OCI-LY7 (cell line): ENCODE measurements at regions not wholly inside any gene's neighbourhood (a gene's known extent, or its start where the extent isn't known, plus 50 kb on each side); places are given as distances from the start of the nearest gene placed in this dataset.

ENCODE experiments used
- BruUV-seq: library from RNA; stranded (reverse); fragments of 400-500 nt; replicated peaks from 2 replicates; lab custom pipeline; 2021; lab: Mats Ljungman, UMichigan
- CTCF ChIA-PET: fragments of 300-600 bp; sonication (Branson Sonifier 250); formaldehyde crosslinking; loops from one replicate; lab custom pipeline; 2022; ENCODE audit warnings: antibody characterized with exemption; ENCODE audit not compliant: unreplicated experiment; lab: Charles Lee
- POLR2A ChIA-PET: fragments of 300-600 bp; sonication (Branson Sonifier 250); formaldehyde crosslinking; loops from one replicate; lab custom pipeline; 2022; ENCODE audit warnings: antibody characterized with exemption; lab: Charles Lee
- DNase-seq: peaks from one replicate; pipeline ENCODE4 v3.0.0-alpha.2; 2015; ENCODE audit warnings: low spot score
- H2AFZ ChIP-seq: fragments of 200-600 bp; sonication (generic), shearing (Covaris generic); 2 replicates; pipeline ENCODE4 v1.6.1; 2014; ENCODE audit warnings: mild to moderate bottlenecking, antibody characterized with exemption, low read length, moderate library complexity
- H3K27ac ChIP-seq: fragments of 200-600 bp; sonication (generic); 2 replicates; pipeline ENCODE4 v1.5.1; 2014; ENCODE audit warnings: mixed run types, low read depth, mild to moderate bottlenecking, moderate library complexity, low read length, inconsistent platforms; ENCODE audit not compliant: poor library complexity, severe bottlenecking
- H3K36me3 ChIP-seq: fragments of 200-600 bp; sonication (generic); 2 replicates; pipeline ENCODE4 v1.6.1; 2014; ENCODE audit warnings: mild to moderate bottlenecking, antibody characterized with exemption, low read length, moderate library complexity, mixed read lengths; ENCODE audit not compliant: insufficient read depth
- H3K4me1 ChIP-seq: fragments of 200-600 bp; sonication (generic); 2 replicates; pipeline ENCODE4 v1.5.1; 2014; ENCODE audit warnings: mild to moderate bottlenecking, low read length; ENCODE audit not compliant: insufficient read depth, poor library complexity, severe bottlenecking
- H3K4me2 ChIP-seq: fragments of 200-600 bp; sonication (generic); 2 replicates; pipeline ENCODE4 v1.6.1; 2014; ENCODE audit warnings: mild to moderate bottlenecking, low read length
- H3K4me3 ChIP-seq: fragments of 200-600 bp; sonication (generic); 2 replicates; pipeline ENCODE4 v1.5.1; 2014; ENCODE audit warnings: mild to moderate bottlenecking, low read depth, low read length; ENCODE audit not compliant: poor library complexity, severe bottlenecking
- H3K79me2 ChIP-seq: fragments of 200-600 bp; sonication (generic); 2 replicates; pipeline ENCODE4 v1.6.1; 2016; ENCODE audit warnings: low read depth, mild to moderate bottlenecking, low read length, moderate library complexity, mixed read lengths; ENCODE audit not compliant: insufficient read depth
- H3K9me2 ChIP-seq: fragments of 200-600 bp; sonication (generic); 2 replicates; pipeline ENCODE4 v1.6.1; 2016; ENCODE audit warnings: mild to moderate bottlenecking, low read length, mixed read lengths; ENCODE audit not compliant: insufficient read depth
- H3K9me3 ChIP-seq: fragments of 200-600 bp; sonication (generic); 2 replicates; pipeline ENCODE4 v1.6.1; 2014; ENCODE audit warnings: mild to moderate bottlenecking, mixed run types, low read length, mixed read lengths
- H4K20me1 ChIP-seq: fragments of 200-600 bp; sonication (generic); 2 replicates; pipeline ENCODE4 v1.6.1; 2014; ENCODE audit warnings: mild to moderate bottlenecking, antibody characterized with exemption, low read length, moderate library complexity, mixed read lengths; ENCODE audit not compliant: insufficient read depth
- CTCF ChIP-seq: fragments of 200-600 bp; sonication (generic); conservative IDR thresholded peaks from 2 replicates; pipeline ENCODE4 v1.5.1; 2014; ENCODE audit warnings: mild to moderate bottlenecking, antibody characterized with exemption, low read length, moderate library complexity, mixed read lengths
- EZH2phosphoT487 ChIP-seq: fragments of 200-600 bp; sonication (generic); IDR thresholded peaks from 2 replicates; pipeline ENCODE4 v1.6.1; 2018; ENCODE audit warnings: low read depth, borderline replicate concordance, mild to moderate bottlenecking, mixed run types, antibody characterized with exemption, low read length, moderate library complexity, mixed read lengths
- intact Hi-C: fragments of 100-400 bp; cut with micrococcal nuclease; formaldehyde crosslinking; loops from one replicate; pipeline ENCODE4 v1.10.0; 2022; ENCODE audit not compliant: unreplicated experiment

- H3K79me2 ChIP-seq = no peaks in the 10 kb centered on the region
- no peaks in the 10 kb centered on the region for H3K9me3 ChIP-seq
- no peaks in the 10 kb centered on the region for H3K9me2 ChIP-seq
- H3K36me3 ChIP-seq = no peaks in the 10 kb centered on the region
- no peak overlapping the region for H3K4me3 ChIP-seq
- BruUV-seq = no TSS peak
- ChIA-PET POLR2A (no interaction called here), CTCF (no interaction called here)
- H2AFZ ChIP-seq = no peak overlapping the region
- intact Hi-C loops = no loop called here
- no peaks in the 10 kb centered on the region for H3K4me1 ChIP-seq
- no peak overlapping the region for H3K27ac ChIP-seq
- TF ChIP-seq CTCF = no peak
- TF ChIP-seq EZH2phosphoT487 = no peak
- no peak overlapping the region for H3K4me2 ChIP-seq
- no peak for DNase-seq
- H4K20me1 ChIP-seq = no peaks in the 10 kb centered on the region
Measured at GRCh38 chr13:107960301-107960700, 255.0 kb downstream of the LIG4 start.

GRCh38 chr13:107956889-107957288, 258.4 kb downstream of the LIG4 start:
- DNase-seq = no peak

More at GRCh38 chr13:107956889-107957288, 258.4 kb downstream of the LIG4 start:
- intact Hi-C loops = no loop called here
- no peak overlapping the region for H3K4me2 ChIP-seq
- no peak overlapping the region for H3K27ac ChIP-seq
- no peak overlapping the region for H2AFZ ChIP-seq
- no peaks in the 10 kb centered on the region for H3K4me1 ChIP-seq
- H3K79me2 ChIP-seq = no peaks in the 10 kb centered on the region
- no TSS peak for BruUV-seq
- H4K20me1 ChIP-seq = no peaks in the 10 kb centered on the region
- no peaks in the 10 kb centered on the region for H3K9me2 ChIP-seq
- ChIA-PET POLR2A (interaction anchor here (0.6 kb wide), 1 partner anchor 501 kb away, joined by 3 read pairs; no protein-coding TSS in a partner anchor), CTCF (no interaction called here)
- no peak overlapping the region for H3K4me3 ChIP-seq
- H3K9me3 ChIP-seq = no peaks in the 10 kb centered on the region
- no peaks in the 10 kb centered on the region for H3K36me3 ChIP-seq
- TF ChIP-seq CTCF (no peak), EZH2phosphoT487 (no peak)
